ENCODE measurements at regions not wholly inside any gene's neighbourhood (a gene's known extent, or its start where the extent isn't known, plus 50 kb on each side); places are given as distances from the start of the nearest gene placed in this dataset.

DNA sequence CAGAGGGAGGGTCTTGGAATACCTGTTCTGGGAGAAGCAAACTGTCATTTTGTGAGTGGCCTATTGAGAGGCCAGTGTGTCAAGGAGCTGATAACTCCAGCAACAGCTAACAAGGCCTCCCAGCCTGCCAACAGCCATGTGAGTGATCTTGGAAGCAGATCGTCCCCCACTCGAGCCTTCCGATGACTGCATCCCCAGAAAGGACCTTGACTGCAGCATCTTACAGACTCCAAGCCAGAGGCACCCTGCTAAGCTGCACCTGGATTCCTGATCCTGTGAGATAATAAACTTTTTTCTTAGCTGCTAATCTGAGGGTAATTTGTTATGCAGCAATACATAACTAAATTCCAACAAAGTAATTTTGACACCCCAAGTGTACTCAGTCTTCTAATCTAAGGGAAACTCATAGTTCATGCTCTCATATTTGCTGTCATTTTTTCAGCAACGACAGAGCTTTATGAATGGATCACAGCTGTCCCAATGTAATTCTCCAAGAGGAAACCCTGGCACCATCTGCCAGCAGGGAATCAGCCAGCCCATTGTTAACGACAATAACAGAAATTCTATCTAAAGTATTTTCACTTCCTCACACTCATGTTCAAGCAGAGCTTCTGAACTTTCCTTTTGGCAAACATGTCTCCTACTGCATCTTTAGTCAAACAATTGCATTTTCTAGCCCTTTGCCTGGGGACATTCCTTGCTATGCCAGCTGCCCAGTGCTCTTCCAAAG, 470.2 kb upstream of the BTBD3 start:
- Histone ChIP-seq H3K9me3 (replicated peaks) (no peaks in the 10 kb centered on the region), H3K4me1 (peaks cover 5% of the 10 kb centered on the region), H3K36me3 (no peaks in the 10 kb centered on the region), H3K27ac (replicated peaks) (no peak overlapping the region), H3K27me3 (ENCODE audit: low read depth) (no peaks in the 10 kb centered on the region), H3K4me3 (no peak overlapping the region)
- no peak for DNase-seq
- intact Hi-C loops (cut with micrococcal nuclease): no loop called here
- TF ChIP-seq, protein P1, sequence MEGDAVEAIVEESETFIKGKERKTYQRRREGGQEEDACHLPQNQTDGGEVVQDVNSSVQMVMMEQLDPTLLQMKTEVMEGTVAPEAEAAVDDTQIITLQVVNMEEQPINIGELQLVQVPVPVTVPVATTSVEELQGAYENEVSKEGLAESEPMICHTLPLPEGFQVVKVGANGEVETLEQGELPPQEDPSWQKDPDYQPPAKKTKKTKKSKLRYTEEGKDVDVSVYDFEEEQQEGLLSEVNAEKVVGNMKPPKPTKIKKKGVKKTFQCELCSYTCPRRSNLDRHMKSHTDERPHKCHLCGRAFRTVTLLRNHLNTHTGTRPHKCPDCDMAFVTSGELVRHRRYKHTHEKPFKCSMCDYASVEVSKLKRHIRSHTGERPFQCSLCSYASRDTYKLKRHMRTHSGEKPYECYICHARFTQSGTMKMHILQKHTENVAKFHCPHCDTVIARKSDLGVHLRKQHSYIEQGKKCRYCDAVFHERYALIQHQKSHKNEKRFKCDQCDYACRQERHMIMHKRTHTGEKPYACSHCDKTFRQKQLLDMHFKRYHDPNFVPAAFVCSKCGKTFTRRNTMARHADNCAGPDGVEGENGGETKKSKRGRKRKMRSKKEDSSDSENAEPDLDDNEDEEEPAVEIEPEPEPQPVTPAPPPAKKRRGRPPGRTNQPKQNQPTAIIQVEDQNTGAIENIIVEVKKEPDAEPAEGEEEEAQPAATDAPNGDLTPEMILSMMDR (IDR thresholded peaks at IDR 0.05; ENCODE audit: borderline replicate concordance): no peak

DNA sequence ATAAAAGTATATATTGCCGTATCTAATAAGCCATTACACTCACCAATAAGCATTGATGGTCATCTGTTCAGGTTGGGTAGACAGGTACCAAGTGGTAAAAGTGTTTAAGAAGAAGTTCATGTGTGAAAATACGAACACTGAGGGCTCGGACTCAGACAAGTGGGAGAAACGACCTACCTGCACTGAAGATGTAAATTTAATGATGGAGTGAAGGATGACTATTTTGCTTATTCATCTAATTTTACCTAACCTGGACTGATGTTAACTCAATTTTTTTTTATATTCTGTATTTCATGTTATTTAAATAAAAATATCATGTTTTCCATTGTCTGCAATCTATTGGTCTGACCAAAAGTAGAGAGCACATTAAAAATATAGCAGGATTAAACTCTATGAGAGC, 469.1 kb upstream of the BTBD3 start:
- no peak overlapping the region for H3K4me3 ChIP-seq
- H3K4me1 ChIP-seq: peaks cover 5% of the 10 kb centered on the region
- H3K36me3 ChIP-seq: no peaks in the 10 kb centered on the region
- intact Hi-C loops (cut with micrococcal nuclease): no loop called here
- no peak overlapping the region for H3K27ac ChIP-seq (replicated peaks)
- H3K9me3 ChIP-seq (replicated peaks): no peaks in the 10 kb centered on the region
- no peaks in the 10 kb centered on the region for H3K27me3 ChIP-seq (ENCODE audit: low read depth)
- TF ChIP-seq, protein P1 (IDR thresholded peaks at IDR 0.05; ENCODE audit: borderline replicate concordance): no peak
- no peak for DNase-seq

DNA sequence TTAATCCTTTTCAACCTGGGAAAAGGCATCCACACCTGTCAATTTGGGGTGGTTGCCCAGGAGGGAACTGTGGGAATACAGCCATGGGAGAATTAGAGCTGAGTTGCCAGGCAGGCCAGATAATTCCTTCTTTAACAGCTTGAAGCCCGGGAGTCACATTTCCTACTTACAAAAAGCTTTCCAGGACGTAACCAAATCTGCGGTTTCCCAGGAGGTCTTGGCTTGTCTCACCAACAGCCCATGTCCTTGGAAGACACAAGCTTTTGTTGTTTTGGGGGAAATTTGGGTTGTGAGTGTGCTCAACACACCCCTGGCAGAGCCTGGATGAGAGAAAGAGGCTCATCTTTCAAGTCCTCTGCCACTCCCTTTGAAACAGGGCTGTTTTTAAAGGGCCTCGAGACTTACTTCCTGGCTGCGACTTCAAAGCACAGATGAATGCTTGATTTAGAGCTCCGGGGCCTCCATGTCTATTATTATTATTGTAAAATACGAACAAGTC, 465.9 kb upstream of the BTBD3 start:
- TF ChIP-seq, protein P1 (IDR thresholded peaks at IDR 0.05; ENCODE audit: borderline replicate concordance): no peak
- H3K27ac ChIP-seq (replicated peaks): no peak overlapping the region
- no peaks in the 10 kb centered on the region for H3K36me3 ChIP-seq
- no peak for DNase-seq
- no peaks in the 10 kb centered on the region for H3K27me3 ChIP-seq (ENCODE audit: low read depth)
- peaks cover 11% of the 10 kb centered on the region for H3K4me1 ChIP-seq
- H3K4me3 ChIP-seq: no peak overlapping the region
- intact Hi-C loops (cut with micrococcal nuclease): no loop called here
- no peaks in the 10 kb centered on the region for H3K9me3 ChIP-seq (replicated peaks)

DNA sequence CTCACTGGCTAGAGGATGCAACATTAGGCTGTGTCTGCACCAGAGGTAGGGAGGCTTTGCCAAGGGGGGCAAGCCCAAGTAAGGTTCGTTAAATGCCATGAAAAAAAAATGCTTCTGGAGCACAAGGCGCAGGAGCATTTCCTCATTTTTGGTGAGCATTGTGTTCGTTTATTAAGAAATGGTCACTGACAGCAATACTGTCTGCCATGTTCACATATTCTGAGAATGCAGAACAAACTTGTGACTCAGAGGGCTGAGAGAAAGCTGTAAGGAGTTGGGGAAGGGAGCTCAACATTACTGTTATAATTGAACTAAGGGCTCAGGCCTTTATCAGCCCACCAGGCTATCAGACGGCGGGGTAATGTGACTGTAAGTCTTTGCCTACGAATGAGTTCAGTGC, 465.4 kb upstream of the BTBD3 start:
- no peaks in the 10 kb centered on the region for H3K9me3 ChIP-seq (replicated peaks)
- DNase-seq: no peak
- TF ChIP-seq, protein P1 (IDR thresholded peaks at IDR 0.05; ENCODE audit: borderline replicate concordance): no peak
- no peak overlapping the region for H3K4me3 ChIP-seq
- intact Hi-C loops (cut with micrococcal nuclease): no loop called here
- H3K27me3 ChIP-seq (ENCODE audit: low read depth): no peaks in the 10 kb centered on the region
- no peak overlapping the region for H3K27ac ChIP-seq (replicated peaks)
- peaks cover 11% of the 10 kb centered on the region for H3K4me1 ChIP-seq
- H3K36me3 ChIP-seq: no peaks in the 10 kb centered on the region

DNA sequence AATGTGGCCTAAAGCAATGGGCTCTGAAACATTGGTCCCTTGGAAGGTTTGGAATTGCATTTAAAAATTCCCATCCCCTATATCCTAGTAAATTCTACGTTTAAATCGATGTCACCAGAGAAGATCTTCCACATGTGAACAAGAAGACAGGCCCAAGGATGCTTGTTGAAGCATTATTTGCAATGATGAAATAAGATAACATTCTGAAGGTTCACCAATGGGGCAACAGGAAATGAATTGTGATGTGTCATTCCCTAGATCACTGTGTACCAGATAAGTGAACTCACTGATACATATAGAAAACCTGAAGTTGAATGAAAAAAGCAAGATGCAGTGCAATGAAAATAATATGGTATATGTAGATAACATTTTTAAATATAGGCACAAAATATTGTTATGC, 464.3 kb upstream of the BTBD3 start:
- intact Hi-C loops (cut with micrococcal nuclease): no loop called here
- H3K27ac ChIP-seq (replicated peaks): no peak overlapping the region

More for the DNA sequence above, 464.3 kb upstream of the BTBD3 start:
- peaks cover 6% of the 10 kb centered on the region for H3K4me1 ChIP-seq
- H3K36me3 ChIP-seq: no peaks in the 10 kb centered on the region
- no peaks in the 10 kb centered on the region for H3K9me3 ChIP-seq (replicated peaks)
- no peaks in the 10 kb centered on the region for H3K27me3 ChIP-seq (ENCODE audit: low read depth)
- no peak overlapping the region for H3K4me3 ChIP-seq
- no peak for DNase-seq
- TF ChIP-seq, protein P1 (IDR thresholded peaks at IDR 0.05; ENCODE audit: borderline replicate concordance): no peak
